GM12891 (cell line): ENCODE measurements at regions not wholly inside any gene's neighbourhood (a gene's known extent, or its start where the extent isn't known, plus 50 kb on each side); places are given as distances from the start of the nearest gene placed in this dataset.

ENCODE experiments used
- POLR2A ChIP-seq: IDR thresholded peaks from 2 replicates; pipeline ENCODE4 v1.6.1; 2011; ENCODE audit warnings: low read depth, low read length, control low read depth
- POLR2AphosphoS5 ChIP-seq: IDR thresholded peaks from 2 replicates; pipeline ENCODE4 v1.6.1; 2011; ENCODE audit warnings: low read depth, low read length, control low read depth
- SPI1 ChIP-seq: IDR thresholded peaks from 2 replicates; pipeline ENCODE4 v1.6.1; 2011; ENCODE audit warnings: low read depth, low read length, control low read depth
- TAF1 ChIP-seq: IDR thresholded peaks from 2 replicates; pipeline ENCODE4 v1.6.1; 2011; ENCODE audit warnings: low read depth, low read length, control low read depth

DNA sequence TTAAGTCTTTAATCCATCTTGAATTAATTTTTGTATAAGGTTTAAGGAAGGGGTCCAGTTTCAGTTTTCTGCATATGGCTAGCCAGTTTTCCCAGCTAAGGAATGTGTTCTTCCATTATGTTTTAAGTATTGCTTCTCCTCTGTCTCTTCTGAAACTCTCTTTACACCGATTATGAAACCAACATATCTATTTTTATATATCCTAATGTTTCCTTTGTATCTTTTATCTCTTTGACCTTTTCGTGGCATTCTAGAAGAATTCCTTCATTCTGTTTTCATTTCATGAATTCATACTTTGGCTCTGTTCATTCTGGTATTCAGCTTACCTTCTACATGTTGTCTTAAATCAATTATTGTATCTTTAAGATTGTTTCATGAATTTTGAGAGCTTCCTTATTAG lies 697.0 kb upstream of the ACVR2A start:
- TF ChIP-seq POLR2A: no peak
- no peak for TF ChIP-seq POLR2AphosphoS5
- no peak for TF ChIP-seq SPI1
- TF ChIP-seq TAF1: no peak
